ENCODE measurements at regions not wholly inside any gene's neighbourhood (a gene's known extent, or its start where the extent isn't known, plus 50 kb on each side); places are given as distances from the start of the nearest gene placed in this dataset.

- Mint-ChIP-seq H3K36me3 (ENCODE audit: low read depth) (no peaks in the 10 kb centered on the region), H3K27me3 (ENCODE audit: low read depth) (peaks cover 6% of the 10 kb centered on the region), H3K27ac (ENCODE audit: unreplicated experiment) (no peak overlapping the region), H3K4me3 (ENCODE audit: unreplicated experiment) (no peak overlapping the region), H3K4me1 (ENCODE audit: low read depth) (no peaks in the 10 kb centered on the region), H3K9me3 (ENCODE audit: low read depth) (no peaks in the 10 kb centered on the region)
- TF ChIP-seq CTCF (IDR thresholded peaks at IDR 0.05), result no peak
- DNase-seq (ENCODE audit: low spot score), result no peak
Measured at GRCh38 chr10:47070541-47070940, 159.3 kb downstream of the PTPN20 start.

- DNase-seq (ENCODE audit: low spot score), result no peak
- H3K27me3 Mint-ChIP-seq (ENCODE audit: low read depth), result peaks cover 6% of the 10 kb centered on the region
- H3K9me3 Mint-ChIP-seq (ENCODE audit: low read depth), result no peaks in the 10 kb centered on the region
- no peaks in the 10 kb centered on the region for H3K36me3 Mint-ChIP-seq (ENCODE audit: low read depth)
- no peak for TF ChIP-seq CTCF (IDR thresholded peaks at IDR 0.05)
- no peak overlapping the region for H3K27ac Mint-ChIP-seq (ENCODE audit: unreplicated experiment)
- H3K4me3 Mint-ChIP-seq (ENCODE audit: unreplicated experiment), result no peak overlapping the region
- H3K4me1 Mint-ChIP-seq (ENCODE audit: low read depth), result no peaks in the 10 kb centered on the region
Measured at GRCh38 chr10:47071891-47072290, 160.7 kb downstream of the PTPN20 start.

- no peak overlapping the region for H3K27ac Mint-ChIP-seq (ENCODE audit: unreplicated experiment)
- H3K36me3 Mint-ChIP-seq (ENCODE audit: low read depth), result no peaks in the 10 kb centered on the region
- no peak overlapping the region for H3K4me3 Mint-ChIP-seq (ENCODE audit: unreplicated experiment)
Measured at GRCh38 chr10:47073967-47074366, 162.7 kb downstream of the PTPN20 start.

GRCh38 chr10:47076949-47077361, 165.7 kb downstream of the PTPN20 start:
- Mint-ChIP-seq H3K4me1 (ENCODE audit: low read depth) (peaks cover 7% of the 10 kb centered on the region), H3K36me3 (ENCODE audit: low read depth) (no peaks in the 10 kb centered on the region), H3K27ac (ENCODE audit: unreplicated experiment) (no peak overlapping the region), H3K4me3 (ENCODE audit: unreplicated experiment) (no peak overlapping the region), H3K9me3 (ENCODE audit: low read depth) (no peaks in the 10 kb centered on the region), H3K27me3 (ENCODE audit: low read depth) (peaks cover 2% of the 10 kb centered on the region)
- no peak for TF ChIP-seq CTCF (IDR thresholded peaks at IDR 0.05)
- DNase-seq (ENCODE audit: low spot score), result no peak

More at GRCh38 chr10:47073967-47074366, 162.7 kb downstream of the PTPN20 start:
- peaks cover 2% of the 10 kb centered on the region for H3K4me1 Mint-ChIP-seq (ENCODE audit: low read depth)
- peaks cover 6% of the 10 kb centered on the region for H3K27me3 Mint-ChIP-seq (ENCODE audit: low read depth)
- DNase-seq (ENCODE audit: low spot score), result no peak
- no peak for TF ChIP-seq CTCF (IDR thresholded peaks at IDR 0.05)
- H3K9me3 Mint-ChIP-seq (ENCODE audit: low read depth), result no peaks in the 10 kb centered on the region

GRCh38 chr10:47077386-47077785, 166.2 kb downstream of the PTPN20 start:
- Mint-ChIP-seq H3K4me3 (ENCODE audit: unreplicated experiment) (no peak overlapping the region), H3K27ac (ENCODE audit: unreplicated experiment) (no peak overlapping the region), H3K27me3 (ENCODE audit: low read depth) (peaks cover 2% of the 10 kb centered on the region), H3K4me1 (ENCODE audit: low read depth) (peaks cover 7% of the 10 kb centered on the region), H3K9me3 (ENCODE audit: low read depth) (no peaks in the 10 kb centered on the region), H3K36me3 (ENCODE audit: low read depth) (no peaks in the 10 kb centered on the region)
- TF ChIP-seq CTCF (IDR thresholded peaks at IDR 0.05), result no peak
- no peak for DNase-seq (ENCODE audit: low spot score)
